ENCODE measurements at regions not wholly inside any gene's neighbourhood (a gene's known extent, or its start where the extent isn't known, plus 50 kb on each side); places are given as distances from the start of the nearest gene placed in this dataset.

DNA sequence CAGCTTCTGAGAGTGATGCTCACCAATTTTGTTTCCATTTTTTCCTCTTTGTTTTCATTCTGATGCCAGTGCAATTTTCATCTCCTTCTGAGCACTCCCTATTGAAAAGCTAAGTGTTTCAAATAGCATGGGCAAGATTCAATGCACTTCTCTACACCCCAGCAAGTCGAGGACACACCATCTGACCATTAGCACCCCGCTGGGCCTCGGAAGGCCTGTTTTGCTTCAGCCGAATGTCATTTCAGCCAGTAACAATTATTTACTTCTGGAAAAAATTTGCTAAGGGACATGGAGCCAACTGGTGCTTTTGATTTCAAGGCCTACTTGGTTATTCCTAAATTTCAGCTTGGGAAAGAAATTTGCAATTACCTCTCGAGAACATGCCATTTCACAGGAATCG, 392.4 kb downstream of the RNF144A start:
- no peak for DNase-seq

DNA sequence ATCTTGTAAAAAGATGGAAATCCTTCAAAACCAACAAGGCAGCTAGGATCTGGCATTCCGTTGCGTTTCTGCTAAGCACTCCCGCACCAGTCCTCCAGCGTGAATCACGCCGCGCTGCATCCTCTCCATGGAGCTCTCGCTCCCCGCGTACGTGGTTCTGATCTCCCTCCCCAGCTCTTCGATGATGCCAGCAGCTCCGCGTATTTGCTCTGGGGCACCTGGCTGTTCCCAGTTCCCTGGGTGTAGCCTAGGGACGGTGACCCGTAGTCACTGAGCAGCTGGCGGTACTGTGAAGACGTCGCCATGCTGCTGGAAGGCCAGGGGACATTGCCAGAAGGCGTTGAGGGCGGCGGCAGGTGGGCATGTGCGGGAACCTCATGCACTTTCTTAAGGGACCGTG, 407.5 kb downstream of the RNF144A start:
- DNase-seq: no peak

DNA sequence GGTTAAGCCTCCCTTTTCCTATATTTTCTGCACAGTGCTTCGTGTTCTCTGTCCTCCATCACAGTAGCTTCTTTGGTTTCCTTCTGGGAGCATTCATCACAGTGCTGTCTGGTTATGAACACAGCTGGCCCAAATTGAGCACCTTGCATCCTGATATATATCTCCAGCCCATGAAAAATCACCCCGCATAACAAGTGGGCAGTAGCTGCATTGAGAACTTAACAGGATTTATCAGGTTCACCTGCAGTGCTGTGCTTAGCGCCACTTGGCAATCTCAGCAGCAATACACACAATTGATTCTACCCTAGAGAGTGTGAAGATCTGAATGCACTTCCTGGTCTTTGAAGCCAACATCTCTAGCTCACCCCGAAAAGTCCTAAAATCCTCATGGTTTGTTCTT, 408.0 kb downstream of the RNF144A start:
- DNase-seq: no peak

GRCh38 chr2:7329465-7329864, 412.3 kb downstream of the RNF144A start:
- no peak for DNase-seq

GRCh38 chr2:7333189-7333765, 416.1 kb downstream of the RNF144A start:
- DNase-seq: no peak

- no peak for DNase-seq
These were observed 416.8 kb downstream of the RNF144A start for GRCh38 chr2:7333960-7334493.

GRCh38 chr2:7338961-7339360, 421.7 kb downstream of the RNF144A start:
- DNase-seq: no peak

- no peak for DNase-seq
These were observed 429.1 kb downstream of the RNF144A start for GRCh38 chr2:7346336-7346735.

- DNase-seq: no peak
These were observed 431.5 kb downstream of the RNF144A start for GRCh38 chr2:7348761-7349160.

GRCh38 chr2:7352191-7352590, 435.0 kb downstream of the RNF144A start:
- no peak for DNase-seq

GRCh38 chr2:7353571-7353970, 436.4 kb downstream of the RNF144A start:
- DNase-seq: no peak

DNA sequence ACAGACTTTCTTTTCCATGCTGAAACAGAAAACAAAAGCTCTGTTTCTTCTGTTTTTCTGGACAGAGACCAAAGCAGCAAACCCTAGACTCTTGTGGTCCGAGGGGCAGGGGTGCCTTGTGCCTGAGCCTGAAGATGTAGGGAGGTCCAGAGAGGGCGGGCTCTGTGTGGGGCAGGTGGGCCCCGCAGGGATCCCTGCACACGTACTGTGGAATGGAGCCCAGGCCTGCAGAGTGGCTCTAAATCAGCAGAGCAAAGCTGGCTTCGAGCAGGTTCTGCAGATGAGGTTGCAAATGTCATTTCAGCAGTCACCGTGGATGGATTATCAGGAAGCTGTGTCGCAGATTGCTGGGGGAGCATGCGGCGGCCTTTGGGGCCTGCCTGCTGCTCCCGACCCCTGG, 438.6 kb downstream of the RNF144A start:
- no peak for DNase-seq

GRCh38 chr2:7356909-7357584, 439.8 kb downstream of the RNF144A start:
- DNase-seq: no peak

- DNase-seq: no peak
These were observed 440.8 kb downstream of the RNF144A start for GRCh38 chr2:7357993-7358392.

- DNase-seq: no peak
These were observed 441.7 kb downstream of the RNF144A start for GRCh38 chr2:7358865-7359447.

DNA sequence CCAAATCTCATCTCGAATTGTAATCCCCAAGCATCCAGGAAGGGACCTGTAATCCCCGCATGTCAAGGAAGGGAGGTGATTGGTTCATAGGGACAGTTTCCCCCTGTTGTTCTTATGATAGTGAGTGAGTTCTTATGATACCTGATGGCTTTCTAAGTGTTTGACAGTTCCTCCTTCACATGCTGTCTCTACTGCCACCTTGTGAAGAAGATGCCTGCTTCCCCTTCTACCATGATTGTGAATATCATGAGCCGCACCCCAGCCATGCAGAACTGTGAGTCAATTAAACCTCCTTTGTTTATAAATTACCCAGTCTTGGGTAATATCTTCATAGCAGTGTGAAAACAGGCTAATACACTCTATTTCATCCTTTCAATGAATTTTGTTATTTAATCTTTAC, 446.7 kb downstream of the RNF144A start:
- DNase-seq: no peak

GRCh38 chr2:7368211-7368610, 451.0 kb downstream of the RNF144A start:
- DNase-seq: no peak

DNA sequence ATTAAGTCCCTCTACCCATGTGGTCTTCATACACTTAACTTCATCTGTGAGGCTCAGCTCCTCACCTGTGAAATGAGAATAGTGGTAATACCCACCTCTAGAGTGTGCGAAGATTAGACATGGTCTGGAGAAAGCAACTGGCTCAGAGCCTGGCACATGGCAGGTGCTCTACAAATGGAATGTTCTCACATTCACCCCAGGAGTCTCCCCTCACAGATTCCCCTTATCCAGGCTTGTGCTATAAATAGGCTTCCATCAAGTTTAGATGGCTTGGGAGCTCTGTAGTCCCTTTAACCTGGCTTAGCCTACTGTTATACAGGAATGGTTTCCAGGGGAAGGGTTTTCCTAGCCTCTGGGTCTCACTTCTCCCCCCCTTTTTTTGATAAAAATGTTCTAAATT, 455.9 kb downstream of the RNF144A start:
- DNase-seq: no peak

- no peak for DNase-seq
These were observed 458.7 kb downstream of the RNF144A start for GRCh38 chr2:7375901-7376300.

DNA sequence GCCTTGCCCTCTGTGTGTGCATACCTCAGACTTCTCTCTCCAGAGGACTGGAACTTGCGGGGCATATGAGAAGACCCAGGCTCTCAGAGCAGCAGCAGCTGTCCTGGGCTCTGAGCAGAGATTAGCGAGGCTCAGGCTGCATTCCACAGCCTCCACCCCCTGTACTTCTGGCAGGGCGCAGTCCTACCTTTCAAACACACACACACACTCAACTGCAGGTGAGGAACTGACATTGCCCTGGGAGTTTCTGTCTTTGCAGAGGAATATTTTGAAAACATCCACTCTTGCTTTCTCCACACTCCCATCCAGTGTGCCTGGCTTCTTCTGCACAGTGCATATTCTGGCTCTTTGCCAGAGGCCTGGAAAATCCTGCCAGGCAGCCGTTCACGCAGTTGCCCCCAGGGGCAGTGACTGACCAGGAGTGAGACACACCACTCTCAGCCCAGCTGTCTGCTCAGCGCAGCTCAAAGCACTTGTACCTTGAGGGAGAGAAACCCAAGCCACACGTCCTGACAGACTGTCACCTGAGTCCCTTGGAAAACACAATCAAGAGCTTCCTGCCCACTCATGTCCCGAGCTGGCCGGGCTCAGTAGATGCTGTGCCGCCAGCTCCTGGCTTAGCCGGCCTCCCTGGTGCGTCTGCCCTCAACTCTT, 460.8 kb downstream of the RNF144A start:
- peak; percentile 50 for DNase-seq

- no peak for DNase-seq
These were observed 461.4 kb downstream of the RNF144A start for GRCh38 chr2:7378591-7378990.

DNA sequence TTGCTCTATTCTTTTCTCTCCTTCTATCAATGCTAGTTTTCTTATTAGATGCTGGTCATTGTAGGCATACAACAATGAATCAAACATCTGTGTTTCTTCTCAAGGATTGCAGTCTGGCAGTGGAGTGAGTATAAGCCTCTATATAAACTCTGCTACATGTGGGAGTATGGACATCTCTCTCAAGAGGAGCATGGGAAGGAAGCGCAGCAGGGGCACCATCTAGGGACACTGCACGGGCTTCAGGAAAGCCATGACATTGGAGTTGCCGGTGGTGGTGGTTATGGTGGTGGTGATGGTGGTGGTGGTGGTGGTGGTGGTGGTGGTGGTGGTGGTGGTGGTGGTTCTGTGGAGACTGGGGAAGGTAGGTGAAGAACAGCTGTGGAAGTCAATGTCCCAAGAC, 462.6 kb downstream of the RNF144A start:
- no peak for DNase-seq

- DNase-seq: no peak
These were observed 467.6 kb downstream of the RNF144A start for GRCh38 chr2:7384773-7385349.

All from right hindlimb (tissue), 1 donor.